OCI-LY1 (cell line): ENCODE measurements at regions not wholly inside any gene's neighbourhood (a gene's known extent, or its start where the extent isn't known, plus 50 kb on each side); places are given as distances from the start of the nearest gene placed in this dataset.

Experiments
- H2AFZ ChIP-seq: fragments of 200-600 bp; sonication (generic), shearing (Covaris generic); 2 replicates; pipeline ENCODE4 v1.6.0; 2014; ENCODE audit warnings: antibody characterized with exemption, mild to moderate bottlenecking, low read length
- H3F3A ChIP-seq: fragments of 200-600 bp; sonication (generic), shearing (Covaris generic); 2 replicates; pipeline ENCODE4 v1.6.0; 2014; ENCODE audit warnings: mild to moderate bottlenecking, antibody characterized with exemption, low read length, moderate library complexity; ENCODE audit not compliant: insufficient read depth
- H3K27ac ChIP-seq: fragments of 200-600 bp; sonication (generic); 2 replicates; pipeline ENCODE4 v1.5.1; 2014; ENCODE audit warnings: low read length, mixed run types, mild to moderate bottlenecking, low read depth; ENCODE audit not compliant: poor library complexity, severe bottlenecking
- H3K27me3 ChIP-seq: fragments of 200-600 bp; sonication (generic); 2 replicates; pipeline ENCODE4 v1.6.0; 2014; ENCODE audit warnings: antibody characterized with exemption, mild to moderate bottlenecking, low read length, moderate library complexity; ENCODE audit not compliant: insufficient read depth
- H3K36me3 ChIP-seq: fragments of 200-600 bp; sonication (generic); 2 replicates; pipeline ENCODE4 v1.6.1; 2014; ENCODE audit warnings: mild to moderate bottlenecking, antibody characterized with exemption, low read length, moderate library complexity, mixed read lengths; ENCODE audit not compliant: insufficient read depth
- H3K4me1 ChIP-seq: fragments of 200-600 bp; sonication (generic); 2 replicates; pipeline ENCODE4 v1.5.1; 2014; ENCODE audit warnings: mild to moderate bottlenecking, low read length, moderate library complexity; ENCODE audit not compliant: insufficient read depth, severe bottlenecking
- H3K4me2 ChIP-seq: fragments of 200-600 bp; sonication (generic), shearing (Covaris generic); 2 replicates; pipeline ENCODE4 v1.6.1; 2014; ENCODE audit warnings: low read length
- H3K4me3 ChIP-seq: fragments of 200-600 bp; sonication (generic); 2 replicates; pipeline ENCODE4 v1.5.1; 2014; ENCODE audit warnings: low read length, low read depth, mild to moderate bottlenecking, mixed read lengths; ENCODE audit not compliant: poor library complexity, severe bottlenecking
- H3K79me2 ChIP-seq: fragments of 200-600 bp; shearing (Covaris generic); 2 replicates; pipeline ENCODE4 v1.6.1; 2016; ENCODE audit warnings: mixed run types, low read length, mixed read lengths; ENCODE audit not compliant: insufficient read depth
- H3K9ac ChIP-seq: fragments of 200-600 bp; sonication (generic), shearing (Covaris generic); 2 replicates; pipeline ENCODE4 v1.6.1; 2014; ENCODE audit warnings: mild to moderate bottlenecking, low read length, mixed read lengths
- H3K9me2 ChIP-seq: fragments of 200-600 bp; sonication (generic), shearing (Covaris generic); 2 replicates; pipeline ENCODE4 v1.6.1; 2014; ENCODE audit warnings: low read depth, mild to moderate bottlenecking, low read length, mixed read lengths
- H3K9me3 ChIP-seq: fragments of 200-600 bp; shearing (Covaris generic); 2 replicates; pipeline ENCODE4 v1.6.1; 2014; ENCODE audit warnings: low read length, mixed read lengths
- H4K20me1 ChIP-seq: fragments of 200-600 bp; sonication (generic), shearing (Covaris generic); 2 replicates; pipeline ENCODE4 v1.6.0; 2016; ENCODE audit warnings: mild to moderate bottlenecking, low read length; ENCODE audit not compliant: insufficient read depth
- CTCF ChIP-seq: fragments of 200-600 bp; sonication (generic), shearing (Covaris generic); IDR thresholded peaks from 2 replicates; pipeline ENCODE4 v1.5.1; 2017; ENCODE audit warnings: mild to moderate bottlenecking, antibody characterized with exemption, low read length, moderate library complexity, mixed read lengths
- EZH2 ChIP-seq: fragments of 200-600 bp; sonication (generic), shearing (Covaris generic); IDR thresholded peaks from 2 replicates; pipeline ENCODE4 v1.8.0; 2017; ENCODE audit warnings: borderline replicate concordance, mixed run types, mild to moderate bottlenecking, antibody characterized with exemption, low read length, moderate library complexity, mixed read lengths

- Histone ChIP-seq H4K20me1 (no peaks in the 10 kb centered on the region), H3K4me3 (no peak overlapping the region), H3F3A (no peaks in the 10 kb centered on the region), H3K9me3 (no peaks in the 10 kb centered on the region), H3K9me2 (no peaks in the 10 kb centered on the region), H3K79me2 (no peaks in the 10 kb centered on the region), H3K27ac (no peak overlapping the region), H3K4me1 (no peaks in the 10 kb centered on the region), H3K4me2 (no peak overlapping the region), H2AFZ (no peak overlapping the region), H3K36me3 (no peaks in the 10 kb centered on the region), H3K27me3 (no peaks in the 10 kb centered on the region), H3K9ac (no peak overlapping the region)
- TF ChIP-seq EZH2 (no peak), CTCF (no peak)
These were observed 100.3 kb downstream of the MRPS30 start for GRCh38 chr5:44909004-44909403.

- no peak overlapping the region for H3K27ac ChIP-seq
These were observed 102.8 kb downstream of the MRPS30 start for GRCh38 chr5:44911501-44911900.

DNA sequence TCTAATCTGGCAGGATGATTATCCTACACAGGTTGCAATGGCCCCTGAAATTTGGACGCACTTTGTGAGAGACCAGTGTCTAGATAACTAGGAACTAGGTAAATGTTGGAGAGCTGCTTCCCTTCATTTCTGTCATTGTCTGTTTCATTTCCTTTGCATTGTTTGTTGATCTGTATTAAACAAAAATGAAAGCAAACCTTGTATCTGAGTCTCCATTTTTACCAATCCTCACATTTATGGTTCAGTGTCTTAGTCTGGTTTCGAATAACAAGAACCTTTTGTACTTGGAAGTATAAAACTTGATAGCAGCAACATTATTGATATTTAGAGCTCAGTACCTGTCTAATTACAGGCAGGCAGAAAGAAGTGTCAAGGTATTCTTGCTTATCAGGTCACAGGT is 105.5 kb downstream of the MRPS30 start:
- Histone ChIP-seq H3K9ac (no peak overlapping the region), H4K20me1 (no peaks in the 10 kb centered on the region), H3K36me3 (no peaks in the 10 kb centered on the region), H3K4me2 (no peak overlapping the region), H3F3A (no peaks in the 10 kb centered on the region), H3K27me3 (no peaks in the 10 kb centered on the region), H3K79me2 (no peaks in the 10 kb centered on the region), H3K27ac (no peak overlapping the region), H3K9me2 (no peaks in the 10 kb centered on the region), H3K4me1 (no peaks in the 10 kb centered on the region), H2AFZ (no peak overlapping the region), H3K4me3 (no peak overlapping the region), H3K9me3 (no peaks in the 10 kb centered on the region)
- TF ChIP-seq EZH2 (no peak), CTCF (no peak)

More at GRCh38 chr5:44911501-44911900, 102.8 kb downstream of the MRPS30 start:
- H2AFZ ChIP-seq, result no peak overlapping the region
- H3K9me3 ChIP-seq, result no peaks in the 10 kb centered on the region
- no peak overlapping the region for H3K4me3 ChIP-seq
- H3K9me2 ChIP-seq, result no peaks in the 10 kb centered on the region
- no peaks in the 10 kb centered on the region for H4K20me1 ChIP-seq
- no peaks in the 10 kb centered on the region for H3K4me1 ChIP-seq
- no peaks in the 10 kb centered on the region for H3F3A ChIP-seq
- H3K79me2 ChIP-seq, result no peaks in the 10 kb centered on the region
- no peaks in the 10 kb centered on the region for H3K27me3 ChIP-seq
- H3K9ac ChIP-seq, result no peak overlapping the region
- H3K36me3 ChIP-seq, result no peaks in the 10 kb centered on the region
- no peak overlapping the region for H3K4me2 ChIP-seq
- TF ChIP-seq EZH2 (no peak), CTCF (no peak)
